Esophagus muscularis mucosa (tissue), 3 donors: ENCODE measurements at regions not wholly inside any gene's neighbourhood (a gene's known extent, or its start where the extent isn't known, plus 50 kb on each side); places are given as distances from the start of the nearest gene placed in this dataset.

Experiments used
- CTCF ChIP-seq, 3 experiments: fragments of 200-600 bp in 2 of 3; fragments of 450-650 bp in 1 of 3; sonication (generic) in 2 of 3; IDR thresholded peaks; one replicate each; pipeline ENCODE4 v1.5.1; 2017 to 2019; ENCODE audit warnings: antibody characterized with exemption in 3 of 3, mild to moderate bottlenecking in 2 of 3, moderate library complexity in 1 of 3
- POLR2A ChIP-seq: fragments of 450-650 bp; IDR thresholded peaks from one replicate; pipeline ENCODE4 v1.6.1; 2017; ENCODE audit warnings: antibody characterized with exemption, moderate library complexity, mild to moderate bottlenecking, low read depth
- POLR2AphosphoS5 ChIP-seq, 2 donors: sonication (generic); formaldehyde crosslinking; IDR thresholded peaks; one replicate each; pipeline ENCODE4 v1.6.1; 2017; ENCODE audit warnings: antibody characterized with exemption in 2 of 2

GRCh38 chr1:183733715-183734114, 71.2 kb upstream of the RGL1 start:
- no peak for TF ChIP-seq CTCF (IDR thresholded peaks at IDR 0.05)
- TF ChIP-seq POLR2A, result no peak
- TF ChIP-seq POLR2AphosphoS5 (IDR thresholded peaks at IDR 0.05), result no peak
